ENCODE measurements at regions not wholly inside any gene's neighbourhood (a gene's known extent, or its start where the extent isn't known, plus 50 kb on each side); places are given as distances from the start of the nearest gene placed in this dataset.

DNA sequence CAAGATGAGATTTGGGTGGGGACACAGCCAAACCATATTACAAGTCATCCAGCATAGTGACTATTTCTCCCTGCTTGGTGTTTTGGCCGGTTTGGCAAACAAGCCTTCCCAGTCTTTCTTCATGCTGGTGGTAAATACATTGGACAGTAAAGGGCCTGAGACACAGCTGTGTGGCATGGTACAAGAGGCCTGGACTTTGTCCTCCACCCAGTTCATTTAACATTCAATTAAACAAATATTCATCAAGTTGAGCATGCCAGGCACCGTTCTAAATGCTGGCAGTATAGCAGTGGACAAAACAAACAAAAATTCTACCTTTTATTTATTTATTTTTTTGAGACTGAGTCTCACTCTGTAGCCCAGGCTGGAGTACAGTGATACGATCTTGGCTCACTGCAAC lies 62.7 kb upstream of the SLC28A3 start (continued):
- no peak for TF ChIP-seq ZNF460 (CRISPR knock-in tag; IDR thresholded peaks at IDR 0.05; ENCODE audit: borderline replicate concordance)

GRCh38 chr9:84404095-84404686 lies 63.6 kb upstream of the SLC28A3 start:
- H3K27ac ChIP-seq (ENCODE audit: extremely low read length, insufficient read depth, low read length): no peak overlapping the region
- H3K4me2 ChIP-seq (ENCODE audit: low read depth, low read length): no peak overlapping the region
- H3K79me2 ChIP-seq (ENCODE audit: insufficient read depth, low read length): no peaks in the 10 kb centered on the region
- CTCF ChIA-PET (ENCODE audit: low intra/inter-chr PET ratio, low total read pairs): no interaction called here
- DNase-seq (ENCODE audit: low spot score) (peak; percentile 5), ATAC-seq (peak; percentile 43; the same call in 2 of the 3 replicates), FAIRE-seq (no peak)
- in situ Hi-C loops (cut with HindIII; ENCODE audit: extremely low pct_ligation_motif_present, low pct_unique_long_range_greater_than_20kb): no loop called here
- WGBS (ENCODE audit: low lambda C conversion rate): 28% methylated on average over 8 of the region's 8 CpGs
- TF ChIP-seq SMC3 (IDR thresholded peaks at IDR 0.05; ENCODE audit: low read length) (0 out of 2 replicates have a peak, but pooled peaks have one; percentile 16), TCF12 (IDR thresholded peaks at IDR 0.05) (no peak), TCF12 (CRISPR knock-in tag; IDR thresholded peaks at IDR 0.05) (no peak), STAG1 (CRISPR knock-in tag; IDR thresholded peaks at IDR 0.05) (peak; percentile 38; the same call in 1 of the 2 replicates), CTCF (CRISPR knock-in tag; IDR thresholded peaks at IDR 0.05) (peak; percentile 63), PPARG (CRISPR knock-in tag; conservative IDR thresholded peaks at IDR 0.05) (peak; percentile 62; the same call in 1 of the 2 replicates)
- intact Hi-C loops (cut with micrococcal nuclease; ENCODE audit: unreplicated experiment): no loop called here
- no peaks in the 10 kb centered on the region for H3K27me3 ChIP-seq (ENCODE audit: control insufficient read depth in 1 of 2, insufficient read depth in 2 of 2, low read length in 2 of 2)
- POLR2A ChIA-PET: no interaction called here
- no peak overlapping the region for H3K9ac ChIP-seq (ENCODE audit: insufficient read depth, low read depth, low read length)
- H3K36me3 ChIP-seq (replicated peaks in 1 of 2; ENCODE audit: control insufficient read depth in 1 of 2, insufficient read depth in 2 of 2, low read length in 2 of 2): no peaks in the 10 kb centered on the region
- H3K9me3 ChIP-seq (ENCODE audit: low read length): no peaks in the 10 kb centered on the region
- no peak overlapping the region for H3K4me3 ChIP-seq (replicated peaks in 1 of 3; ENCODE audit: insufficient read depth in 1 of 3, low read depth in 2 of 3, low read length in 3 of 3)
- BruUV-seq (replicated peaks): no TSS peak
- no peaks in the 10 kb centered on the region for H4K20me1 ChIP-seq (ENCODE audit: insufficient read depth, low read length)
- no peaks in the 10 kb centered on the region for H3K4me1 ChIP-seq (ENCODE audit: insufficient read depth, low read length)
- no peak overlapping the region for H2AFZ ChIP-seq (ENCODE audit: low read length)

All from HepG2 (cell line).